DOHH2 (cell line): ENCODE measurements at regions not wholly inside any gene's neighbourhood (a gene's known extent, or its start where the extent isn't known, plus 50 kb on each side); places are given as distances from the start of the nearest gene placed in this dataset.

Experiments
- H3F3A ChIP-seq: fragments of 200-600 bp; sonication (generic), shearing (Covaris generic); 2 replicates; pipeline ENCODE4 v1.6.0; 2016; ENCODE audit warnings: antibody characterized with exemption, mild to moderate bottlenecking; ENCODE audit not compliant: control insufficient read depth, insufficient read depth
- H3K27ac ChIP-seq: fragments of 200-600 bp; sonication (generic); 2 replicates; pipeline ENCODE4 v1.5.1; 2014; ENCODE audit warnings: low read depth, mild to moderate bottlenecking, low read length, moderate library complexity
- H3K27me3 ChIP-seq: fragments of 200-600 bp; sonication (generic); 2 replicates; pipeline ENCODE4 v1.6.1; 2014; ENCODE audit warnings: mild to moderate bottlenecking, low read length, mixed read lengths; ENCODE audit not compliant: control insufficient read depth
- H3K36me3 ChIP-seq: fragments of 200-600 bp; sonication (generic); 2 replicates; pipeline ENCODE4 v1.6.1; 2014; ENCODE audit warnings: mild to moderate bottlenecking, low read length, moderate library complexity, mixed read lengths; ENCODE audit not compliant: control insufficient read depth
- H3K4me1 ChIP-seq: fragments of 200-600 bp; sonication (generic); 2 replicates; pipeline ENCODE4 v1.6.1; 2014; ENCODE audit warnings: mild to moderate bottlenecking, low read length, mixed read lengths; ENCODE audit not compliant: control insufficient read depth
- H3K4me2 ChIP-seq: fragments of 200-600 bp; sonication (generic); 2 replicates; pipeline ENCODE4 v1.6.0; 2014; ENCODE audit warnings: mild to moderate bottlenecking, low read length, moderate library complexity
- H3K4me3 ChIP-seq: fragments of 200-600 bp; sonication (generic); 2 replicates; pipeline ENCODE4 v1.5.1; 2014; ENCODE audit warnings: mild to moderate bottlenecking, low read length, mixed read lengths
- H3K79me2 ChIP-seq: fragments of 200-600 bp; sonication (generic); 2 replicates; pipeline ENCODE4 v1.6.1; 2014; ENCODE audit warnings: mild to moderate bottlenecking, low read length, mixed read lengths; ENCODE audit not compliant: control insufficient read depth
- H3K9me2 ChIP-seq: fragments of 200-600 bp; sonication (generic); replicated peaks from 2 replicates; pipeline ENCODE4 v1.6.1; 2014; ENCODE audit warnings: mild to moderate bottlenecking, low read length, mixed read lengths; ENCODE audit not compliant: control insufficient read depth
- H3K9me3 ChIP-seq: fragments of 200-600 bp; sonication (generic); 2 replicates; pipeline ENCODE4 v1.6.1; 2014; ENCODE audit warnings: antibody characterized with exemption, low read length, mixed read lengths; ENCODE audit not compliant: control insufficient read depth, insufficient read depth
- H4K20me1 ChIP-seq: fragments of 200-600 bp; sonication (generic); 2 replicates; pipeline ENCODE4 v1.6.0; 2014; ENCODE audit warnings: low read depth, mild to moderate bottlenecking, antibody characterized with exemption, low read length, moderate library complexity; ENCODE audit not compliant: control insufficient read depth, insufficient read depth
- EZH2phosphoT487 ChIP-seq: fragments of 200-600 bp; sonication (generic); IDR thresholded peaks from 2 replicates; pipeline ENCODE4 v1.6.1; 2017; ENCODE audit warnings: borderline replicate concordance, mild to moderate bottlenecking, antibody characterized with exemption, low read length, moderate library complexity, mixed read lengths
- TF ChIP-seq, protein P1 (sequence below): fragments of 200-600 bp; sonication (generic); IDR thresholded peaks from one replicate; pipeline ENCODE4 v1.5.1; 2014; ENCODE audit warnings: antibody characterized with exemption, mild to moderate bottlenecking, low read depth, low read length; ENCODE audit not compliant: poor library complexity, severe bottlenecking

DNA sequence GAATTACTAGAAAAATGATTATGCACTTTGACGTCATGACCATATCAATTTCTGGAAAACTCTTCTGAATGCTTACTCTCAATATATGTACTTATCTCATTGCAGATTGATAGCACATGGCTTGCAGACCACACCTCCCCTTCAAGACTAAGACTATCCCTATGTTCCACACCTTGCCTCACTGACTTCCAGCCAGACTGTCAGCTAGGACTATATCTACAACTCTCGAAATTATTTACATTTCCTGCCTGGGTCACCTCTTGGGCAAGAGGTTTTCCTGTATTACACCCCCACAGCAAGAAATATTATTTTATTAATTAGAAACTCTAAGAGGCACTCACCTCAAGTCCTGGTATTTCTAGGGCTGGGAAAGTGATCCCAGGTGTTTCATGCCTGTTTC is 236.6 kb downstream of the CYRIA start:
- Histone ChIP-seq H4K20me1 (no peaks in the 10 kb centered on the region), H3K4me1 (no peaks in the 10 kb centered on the region), H3F3A (no peaks in the 10 kb centered on the region), H3K27me3 (peaks cover 3% of the 10 kb centered on the region; the same call in 1 of the 2 replicates), H3K9me2 (no peaks in the 10 kb centered on the region), H3K36me3 (no peaks in the 10 kb centered on the region), H3K4me3 (no peak overlapping the region), H3K9me3 (no peaks in the 10 kb centered on the region), H3K27ac (no peak overlapping the region), H3K4me2 (no peak overlapping the region), H3K79me2 (no peaks in the 10 kb centered on the region)
- TF ChIP-seq, protein P1, sequence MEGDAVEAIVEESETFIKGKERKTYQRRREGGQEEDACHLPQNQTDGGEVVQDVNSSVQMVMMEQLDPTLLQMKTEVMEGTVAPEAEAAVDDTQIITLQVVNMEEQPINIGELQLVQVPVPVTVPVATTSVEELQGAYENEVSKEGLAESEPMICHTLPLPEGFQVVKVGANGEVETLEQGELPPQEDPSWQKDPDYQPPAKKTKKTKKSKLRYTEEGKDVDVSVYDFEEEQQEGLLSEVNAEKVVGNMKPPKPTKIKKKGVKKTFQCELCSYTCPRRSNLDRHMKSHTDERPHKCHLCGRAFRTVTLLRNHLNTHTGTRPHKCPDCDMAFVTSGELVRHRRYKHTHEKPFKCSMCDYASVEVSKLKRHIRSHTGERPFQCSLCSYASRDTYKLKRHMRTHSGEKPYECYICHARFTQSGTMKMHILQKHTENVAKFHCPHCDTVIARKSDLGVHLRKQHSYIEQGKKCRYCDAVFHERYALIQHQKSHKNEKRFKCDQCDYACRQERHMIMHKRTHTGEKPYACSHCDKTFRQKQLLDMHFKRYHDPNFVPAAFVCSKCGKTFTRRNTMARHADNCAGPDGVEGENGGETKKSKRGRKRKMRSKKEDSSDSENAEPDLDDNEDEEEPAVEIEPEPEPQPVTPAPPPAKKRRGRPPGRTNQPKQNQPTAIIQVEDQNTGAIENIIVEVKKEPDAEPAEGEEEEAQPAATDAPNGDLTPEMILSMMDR: no peak
- no peak for TF ChIP-seq EZH2phosphoT487

DNA sequence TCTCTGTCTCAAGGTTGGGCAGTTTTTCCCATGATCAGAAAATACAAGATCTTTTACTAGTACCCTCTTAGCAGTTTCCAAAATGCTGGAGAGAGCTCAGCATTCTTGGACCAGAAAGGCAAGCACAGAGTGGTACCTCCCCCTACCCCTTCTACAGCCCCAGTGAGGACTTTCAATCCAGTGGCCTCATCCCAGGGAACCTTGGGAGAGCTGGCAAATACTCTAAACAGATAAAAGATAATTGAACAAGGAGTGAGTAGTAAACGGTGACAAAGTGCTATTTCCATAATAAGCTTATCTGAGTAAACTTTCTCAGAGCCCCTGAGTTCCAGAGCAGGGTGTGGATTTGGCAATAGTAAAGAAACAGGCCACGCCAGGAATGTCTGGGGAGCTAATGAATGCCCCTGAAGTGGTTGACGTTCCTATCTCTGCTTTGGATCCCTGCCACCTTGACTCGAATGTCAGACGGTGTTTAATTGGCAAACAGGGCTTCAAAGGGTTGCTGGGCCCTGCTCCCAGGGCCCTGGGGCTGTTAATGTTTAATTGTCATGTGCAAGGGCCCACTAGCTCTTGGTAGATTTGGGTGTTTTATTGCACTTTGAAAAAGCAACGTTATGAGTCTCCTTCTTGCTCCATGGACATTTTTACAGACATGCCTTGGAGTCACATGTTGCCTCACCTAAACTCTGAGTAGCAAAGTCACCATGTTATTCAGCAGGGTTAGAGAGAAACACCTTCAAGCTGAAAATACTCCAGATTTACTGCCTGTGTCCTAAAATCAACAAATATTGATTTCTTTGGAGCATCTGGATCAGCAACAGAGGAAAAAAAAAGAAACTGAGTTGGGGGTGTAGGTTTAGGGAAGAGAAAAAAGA is 239.9 kb downstream of the CYRIA start:
- no peaks in the 10 kb centered on the region for H3K36me3 ChIP-seq
- no peak overlapping the region for H3K4me3 ChIP-seq
- H4K20me1 ChIP-seq: no peaks in the 10 kb centered on the region
- H3K4me1 ChIP-seq: no peaks in the 10 kb centered on the region
- H3F3A ChIP-seq: no peaks in the 10 kb centered on the region
- H3K27me3 ChIP-seq: no peaks in the 10 kb centered on the region
- H3K27ac ChIP-seq: no peak overlapping the region
- no peaks in the 10 kb centered on the region for H3K9me2 ChIP-seq
- H3K9me3 ChIP-seq: no peaks in the 10 kb centered on the region
- H3K4me2 ChIP-seq: no peak overlapping the region
- no peak for TF ChIP-seq EZH2phosphoT487
- TF ChIP-seq, protein P1: no peak
- H3K79me2 ChIP-seq: no peaks in the 10 kb centered on the region

DNA sequence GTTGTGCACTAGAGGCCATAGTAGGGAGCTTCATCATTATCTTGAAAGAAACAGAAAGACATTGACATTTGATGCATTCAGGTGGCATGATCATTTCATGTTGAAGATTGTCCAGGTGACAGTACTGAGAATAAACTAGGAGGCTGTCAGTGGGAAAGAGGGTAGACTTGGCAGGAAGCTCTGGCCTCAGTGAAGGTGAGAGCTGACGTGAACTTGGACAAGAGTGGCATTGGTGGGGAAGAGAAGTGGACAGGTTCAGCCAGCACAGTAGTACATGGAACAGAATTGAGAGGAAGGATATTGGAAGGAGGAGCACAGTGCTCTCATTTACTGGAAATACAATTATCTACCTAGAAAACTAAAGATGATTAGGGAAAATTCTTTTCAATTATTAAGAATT is 245.2 kb downstream of the CYRIA start:
- Histone ChIP-seq H3K9me3 (no peaks in the 10 kb centered on the region), H3K27me3 (no peaks in the 10 kb centered on the region), H3K27ac (no peak overlapping the region), H3K36me3 (no peaks in the 10 kb centered on the region), H4K20me1 (no peaks in the 10 kb centered on the region), H3K4me3 (no peak overlapping the region), H3K4me2 (no peak overlapping the region), H3K79me2 (no peaks in the 10 kb centered on the region), H3K9me2 (no peaks in the 10 kb centered on the region), H3K4me1 (no peaks in the 10 kb centered on the region), H3F3A (no peaks in the 10 kb centered on the region)
- TF ChIP-seq EZH2phosphoT487: no peak
- TF ChIP-seq, protein P1: no peak
